ENCODE measurements at regions not wholly inside any gene's neighbourhood (a gene's known extent, or its start where the extent isn't known, plus 50 kb on each side); places are given as distances from the start of the nearest gene placed in this dataset.

DNA sequence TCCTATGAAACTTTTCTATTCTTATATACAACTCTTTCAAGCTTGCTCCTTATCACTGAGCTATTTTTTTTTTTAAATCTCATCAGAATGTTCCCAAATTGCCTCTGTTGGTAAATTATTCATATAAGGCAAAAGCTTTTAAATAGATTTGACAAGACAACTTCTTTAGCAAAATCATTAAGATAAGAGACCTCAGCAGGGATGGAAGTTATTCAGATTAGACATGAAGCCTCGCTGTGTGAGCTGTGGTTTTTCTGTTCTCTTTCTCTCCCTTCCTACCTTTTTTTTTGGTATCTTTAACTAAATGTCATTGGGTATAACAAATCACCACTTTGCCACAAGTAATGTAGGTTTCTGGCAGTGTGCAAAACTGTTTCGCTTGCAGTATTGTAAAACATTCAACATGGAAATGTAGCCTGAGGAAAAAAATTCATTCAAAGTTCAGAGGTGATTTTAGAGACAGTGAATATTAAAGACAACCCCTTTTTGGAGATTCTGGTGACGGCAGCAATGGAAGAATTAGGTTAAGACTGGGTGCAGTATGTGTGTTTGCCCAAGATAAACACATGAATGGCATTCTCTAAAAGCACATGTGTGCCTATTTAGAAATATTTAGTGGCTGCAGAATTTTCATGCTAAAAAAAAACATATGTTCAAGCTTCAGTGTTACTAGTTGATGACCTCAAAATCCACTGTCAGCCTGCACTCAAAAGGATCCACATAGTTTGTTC, 467.1 kb downstream of the ZNF608 start:
- no peak overlapping the region for H3K4me3 ChIP-seq (ENCODE audit: control insufficient read depth, low read depth, low read length)

DNA sequence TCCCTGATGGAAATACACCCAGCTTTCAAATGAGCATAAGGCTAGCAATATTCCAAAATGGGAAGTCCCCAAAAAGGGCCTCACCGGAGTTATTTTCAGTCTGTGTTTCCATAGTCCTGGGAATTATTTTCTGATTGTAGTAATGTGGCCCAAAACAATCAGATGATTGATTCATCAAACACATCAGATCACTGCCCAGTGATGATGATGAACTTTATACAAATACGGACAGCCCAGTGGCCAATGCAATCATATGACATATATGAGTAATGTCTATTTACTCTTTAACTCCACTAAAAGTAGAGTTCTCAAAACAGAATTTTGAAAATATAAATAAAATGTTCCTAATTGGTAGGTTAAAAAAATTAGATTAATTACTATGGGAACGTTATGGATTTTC, 467.8 kb downstream of the ZNF608 start:
- no peak for DNase-seq (ENCODE audit: low read depth)
- TF ChIP-seq, protein P1, sequence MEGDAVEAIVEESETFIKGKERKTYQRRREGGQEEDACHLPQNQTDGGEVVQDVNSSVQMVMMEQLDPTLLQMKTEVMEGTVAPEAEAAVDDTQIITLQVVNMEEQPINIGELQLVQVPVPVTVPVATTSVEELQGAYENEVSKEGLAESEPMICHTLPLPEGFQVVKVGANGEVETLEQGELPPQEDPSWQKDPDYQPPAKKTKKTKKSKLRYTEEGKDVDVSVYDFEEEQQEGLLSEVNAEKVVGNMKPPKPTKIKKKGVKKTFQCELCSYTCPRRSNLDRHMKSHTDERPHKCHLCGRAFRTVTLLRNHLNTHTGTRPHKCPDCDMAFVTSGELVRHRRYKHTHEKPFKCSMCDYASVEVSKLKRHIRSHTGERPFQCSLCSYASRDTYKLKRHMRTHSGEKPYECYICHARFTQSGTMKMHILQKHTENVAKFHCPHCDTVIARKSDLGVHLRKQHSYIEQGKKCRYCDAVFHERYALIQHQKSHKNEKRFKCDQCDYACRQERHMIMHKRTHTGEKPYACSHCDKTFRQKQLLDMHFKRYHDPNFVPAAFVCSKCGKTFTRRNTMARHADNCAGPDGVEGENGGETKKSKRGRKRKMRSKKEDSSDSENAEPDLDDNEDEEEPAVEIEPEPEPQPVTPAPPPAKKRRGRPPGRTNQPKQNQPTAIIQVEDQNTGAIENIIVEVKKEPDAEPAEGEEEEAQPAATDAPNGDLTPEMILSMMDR (conservative IDR thresholded peaks at IDR 0.05; ENCODE audit: control insufficient read depth, insufficient read depth, low read depth, low read length): no peak
- H3K4me3 ChIP-seq (ENCODE audit: control insufficient read depth, low read depth, low read length): no peak overlapping the region

More for the DNA sequence above, 467.1 kb downstream of the ZNF608 start:
- DNase-seq (ENCODE audit: low read depth): no peak
- TF ChIP-seq, protein P1 (conservative IDR thresholded peaks at IDR 0.05; ENCODE audit: control insufficient read depth, insufficient read depth, low read depth, low read length): no peak

DNA sequence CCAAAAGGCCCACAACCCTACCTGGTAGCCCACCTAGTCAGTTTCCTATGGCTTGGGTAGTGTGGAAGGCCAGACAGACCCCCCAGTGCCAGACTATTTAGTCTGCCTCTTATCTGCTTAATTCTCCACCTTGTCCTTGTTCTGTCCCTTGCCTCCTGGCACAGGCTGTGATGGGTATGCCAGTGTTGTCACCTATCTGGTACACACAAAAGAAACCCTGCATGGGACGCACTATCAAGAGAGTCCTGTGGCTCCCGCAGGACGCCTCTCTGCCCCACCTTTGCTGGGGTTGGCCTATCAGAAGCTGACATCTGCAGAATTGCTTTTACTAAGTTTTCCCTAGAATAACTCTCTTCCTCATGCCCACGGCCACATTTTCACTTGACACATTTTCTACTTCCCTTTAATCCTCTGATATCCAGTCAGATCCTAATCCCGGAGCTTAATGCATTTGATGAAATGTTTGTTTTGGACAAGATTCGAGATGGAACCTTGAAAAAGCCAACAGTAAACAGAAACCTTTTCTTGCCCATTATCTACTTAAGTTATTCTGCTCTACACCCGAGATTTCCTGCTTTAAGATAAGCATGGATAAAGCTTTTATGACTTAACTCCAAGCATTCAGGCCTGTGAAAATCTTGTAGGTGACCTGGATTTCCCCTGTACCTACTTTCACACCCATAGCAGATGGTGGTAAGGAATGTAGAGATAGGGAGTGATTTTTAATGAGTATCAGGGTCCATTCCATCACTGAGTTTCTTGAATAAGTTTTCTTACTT, 468.5 kb downstream of the ZNF608 start:
- TF ChIP-seq, protein P1 (conservative IDR thresholded peaks at IDR 0.05; ENCODE audit: control insufficient read depth, insufficient read depth, low read depth, low read length): no peak
- DNase-seq (ENCODE audit: low read depth): no peak
- H3K4me3 ChIP-seq (ENCODE audit: control insufficient read depth, low read depth, low read length): no peak overlapping the region

DNA sequence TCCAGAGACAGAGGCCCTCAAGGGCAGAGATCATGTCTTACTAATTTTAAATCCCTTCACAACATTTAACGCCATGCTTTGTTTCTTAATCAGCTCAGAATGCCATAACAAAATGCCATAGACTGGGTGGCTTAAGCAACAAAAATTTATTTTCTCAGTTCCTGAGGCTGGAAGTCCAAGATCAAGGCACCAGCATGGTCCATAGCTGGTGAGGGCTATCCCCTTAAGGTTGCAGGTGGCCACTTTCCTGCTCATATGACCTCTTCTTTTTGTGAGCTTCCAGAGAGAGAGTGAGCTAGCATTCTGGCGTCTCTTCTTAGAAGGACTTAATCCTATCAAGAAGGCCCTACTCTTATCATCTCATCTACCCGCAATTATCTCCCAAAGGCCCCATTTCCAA, 470.3 kb downstream of the ZNF608 start:
- DNase-seq (ENCODE audit: low read depth): no peak
- TF ChIP-seq, protein P1 (conservative IDR thresholded peaks at IDR 0.05; ENCODE audit: control insufficient read depth, insufficient read depth, low read depth, low read length): no peak
- no peak overlapping the region for H3K4me3 ChIP-seq (ENCODE audit: control insufficient read depth, low read depth, low read length)

GRCh38 chr5:124274949-124275348, 471.5 kb downstream of the ZNF608 start:
- peak; percentile 62 for DNase-seq (ENCODE audit: low read depth)
- no peak overlapping the region for H3K4me3 ChIP-seq (ENCODE audit: control insufficient read depth, low read depth, low read length)
- TF ChIP-seq, protein P1 (conservative IDR thresholded peaks at IDR 0.05; ENCODE audit: control insufficient read depth, insufficient read depth, low read depth, low read length): no peak

DNA sequence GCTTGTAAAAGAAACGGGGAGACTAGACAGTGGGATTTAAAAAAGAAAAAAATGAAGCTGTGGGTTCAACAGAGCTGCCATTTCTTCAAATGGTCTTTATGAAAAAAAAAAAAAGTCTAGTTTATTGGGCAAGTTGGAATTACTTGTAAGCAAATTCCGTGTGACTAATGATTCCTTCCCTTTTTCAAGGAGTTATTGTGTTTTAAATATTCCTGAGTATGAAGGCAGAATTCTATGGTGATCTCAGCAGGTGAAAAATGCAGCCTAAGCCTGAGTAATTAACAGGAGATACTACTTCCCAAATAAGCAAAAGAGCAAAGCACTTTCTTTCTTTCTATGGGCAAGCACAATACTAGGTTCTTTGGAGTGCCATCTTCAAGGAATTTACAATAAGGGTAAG, 481.9 kb downstream of the ZNF608 start:
- no peak overlapping the region for H3K4me3 ChIP-seq (ENCODE audit: control insufficient read depth, low read depth, low read length)
- DNase-seq (ENCODE audit: low read depth): peak; percentile 44
- TF ChIP-seq, protein P1 (conservative IDR thresholded peaks at IDR 0.05; ENCODE audit: control insufficient read depth, insufficient read depth, low read depth, low read length): no peak

Data from fibroblast of mammary gland (primary cell).